HG02884 (cell line): ENCODE measurements at regions not wholly inside any gene's neighbourhood (a gene's known extent, or its start where the extent isn't known, plus 50 kb on each side); places are given as distances from the start of the nearest gene placed in this dataset.
"Not testable (repeated sequence)": the region's sequence is repeated elsewhere in the genome, so short reads cannot be mapped to it uniquely, and the experiment has no call there.

Experiments
- ATAC-seq: cut with Tn5 transposase; IDR thresholded peaks from one replicate; pipeline ENCODE4 v1.9.1; 2021; ENCODE audit warnings: mild to moderate bottlenecking, moderate library complexity; ENCODE audit not compliant: unreplicated experiment

DNA sequence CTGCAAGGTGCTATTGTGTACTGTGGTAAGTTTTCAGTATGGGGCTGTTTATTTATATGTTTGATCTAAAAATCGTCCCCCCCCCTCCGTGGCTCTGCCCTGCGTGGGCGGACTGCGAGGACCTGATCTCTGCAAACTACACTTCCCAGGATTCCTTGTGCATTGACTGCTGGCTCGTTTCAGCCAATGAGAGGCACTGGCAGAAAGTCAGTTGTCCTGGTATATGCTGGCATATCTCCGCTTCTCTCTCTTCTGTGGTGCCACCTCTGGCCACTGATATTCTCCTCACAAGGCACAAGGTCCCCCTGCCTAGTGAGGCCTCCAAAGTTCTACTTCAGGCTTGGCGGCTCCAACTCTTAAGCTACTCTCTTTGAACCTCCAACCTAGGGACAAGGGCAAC is 168.8 kb upstream of the ZFP42 start:
- no peak for ATAC-seq

DNA sequence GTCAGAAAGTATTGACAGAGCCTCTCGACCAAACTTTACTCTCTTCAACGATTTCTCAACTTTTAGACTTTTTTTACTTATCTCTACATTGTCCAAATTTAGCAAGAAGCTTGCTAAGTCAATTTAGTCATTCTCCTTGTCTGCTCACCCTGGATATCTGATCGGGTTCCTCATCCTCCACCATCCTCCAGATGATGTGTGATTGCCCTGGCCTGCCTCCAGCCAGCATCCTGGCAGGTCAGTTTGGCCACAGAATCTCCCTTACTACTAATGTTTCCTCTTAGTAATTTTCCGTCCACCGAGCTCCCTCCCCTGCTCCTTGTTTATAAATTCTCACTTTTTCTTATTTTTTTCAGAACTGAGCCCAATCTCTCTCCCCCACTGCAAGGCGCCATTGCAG is 167.9 kb upstream of the ZFP42 start:
- no peak for ATAC-seq

DNA sequence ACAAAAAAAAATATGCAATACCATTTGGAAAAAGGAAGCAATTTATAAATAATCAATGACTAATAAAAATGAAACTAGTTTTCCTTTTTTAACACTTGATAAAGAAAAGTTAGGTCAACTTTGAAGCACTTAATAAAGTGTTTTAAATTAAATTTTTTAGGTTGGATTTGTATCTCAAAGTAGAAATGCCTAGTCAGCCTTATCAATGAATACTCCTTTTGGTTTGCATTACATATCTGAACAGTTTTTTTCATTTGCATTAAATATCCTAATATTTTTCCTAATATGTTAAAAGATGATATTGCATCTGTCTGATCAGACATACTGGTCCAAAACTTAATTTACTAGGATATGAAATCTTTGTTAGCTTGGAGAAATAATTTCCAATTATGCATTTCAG is 155.8 kb upstream of the ZFP42 start:
- ATAC-seq = no peak

DNA sequence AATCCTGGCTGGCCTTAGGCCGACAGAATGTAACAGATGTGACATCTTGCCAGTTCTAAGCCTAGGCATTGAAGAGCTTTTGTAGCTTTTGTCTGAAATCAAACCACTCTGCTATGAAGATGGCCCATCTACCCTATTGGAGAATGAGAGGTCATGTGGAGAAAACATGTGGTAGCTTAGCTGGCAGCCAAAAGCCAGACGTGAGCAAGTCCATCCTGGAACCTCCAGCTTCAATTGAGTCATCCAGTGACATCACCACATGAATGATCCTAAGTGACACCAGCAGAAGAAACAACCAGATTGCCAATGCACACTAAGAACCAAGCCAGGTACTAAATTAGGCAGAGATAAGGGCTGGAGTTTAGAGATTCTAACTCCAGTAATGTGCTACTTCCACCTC is 154.8 kb upstream of the ZFP42 start:
- ATAC-seq = no peak

DNA sequence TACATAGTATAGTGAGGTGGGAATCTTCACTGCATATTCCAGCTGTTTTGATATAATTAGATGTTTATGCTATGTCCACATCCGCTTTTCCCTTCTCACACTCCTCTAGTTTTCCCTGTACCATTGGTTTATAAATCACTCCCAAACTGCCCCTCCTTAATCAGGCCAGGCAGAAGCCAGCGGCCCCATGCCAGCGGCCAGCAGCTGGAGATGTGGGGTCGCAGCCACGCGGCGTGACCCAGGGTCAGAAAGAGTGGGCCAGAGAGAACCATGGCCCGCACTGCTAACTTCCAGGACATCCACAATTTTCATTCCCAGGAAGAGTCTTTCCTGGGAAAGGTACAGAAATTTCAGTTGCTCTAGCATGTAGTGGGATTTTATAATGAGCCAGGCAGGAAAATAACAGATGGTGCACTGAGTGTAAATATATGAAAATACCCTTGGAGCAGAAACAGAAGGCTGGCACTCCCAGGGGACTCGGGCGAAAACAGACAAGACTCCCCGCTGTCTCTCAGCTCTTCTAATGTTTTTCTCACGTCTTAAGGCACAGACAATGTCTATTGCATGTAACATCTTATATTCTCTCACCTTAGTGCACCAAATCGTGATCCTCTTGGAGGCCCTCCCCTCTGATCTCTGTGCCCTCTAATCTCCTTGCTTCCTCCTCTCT is 145.9 kb upstream of the ZFP42 start:
- ATAC-seq = no peak

DNA sequence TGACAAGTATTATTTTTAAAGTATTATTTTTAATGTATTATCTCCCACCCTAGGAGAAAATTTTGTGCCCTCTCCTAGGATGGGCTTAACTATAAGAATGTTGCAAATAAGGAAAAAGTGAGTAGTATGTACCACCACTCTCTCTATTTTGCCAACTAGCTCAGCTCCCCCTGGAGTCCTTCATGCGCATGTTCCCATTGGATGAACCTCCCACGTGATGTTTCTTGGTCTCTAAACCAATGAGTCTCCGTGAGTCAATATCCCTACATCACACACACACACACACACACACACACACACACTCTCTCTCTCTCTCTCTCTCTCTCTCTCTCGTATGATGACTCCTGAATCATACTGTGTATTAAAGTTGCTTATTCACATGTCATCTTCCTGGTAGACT is 129.7 kb upstream of the ZFP42 start:
- no peak for ATAC-seq

DNA sequence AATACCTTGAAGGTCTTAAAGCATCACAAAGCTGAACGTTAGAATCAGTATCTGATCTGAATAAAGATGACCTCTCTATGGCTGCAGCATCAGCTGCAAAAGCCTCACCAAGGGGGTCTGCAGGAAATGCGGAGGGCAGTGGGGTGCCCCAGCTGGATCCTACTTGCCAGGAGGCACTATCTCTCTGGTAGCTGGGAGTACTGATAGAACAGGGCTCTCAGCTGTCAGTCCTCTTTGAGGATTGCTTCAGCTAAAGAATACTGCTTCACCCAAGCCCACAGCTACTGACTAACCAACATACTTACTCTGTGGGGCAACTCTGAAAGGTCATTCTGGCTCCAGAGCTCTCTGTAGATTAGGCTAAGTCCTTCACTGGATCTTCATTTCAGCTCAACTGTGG is 112.5 kb upstream of the ZFP42 start:
- ATAC-seq = no peak

DNA sequence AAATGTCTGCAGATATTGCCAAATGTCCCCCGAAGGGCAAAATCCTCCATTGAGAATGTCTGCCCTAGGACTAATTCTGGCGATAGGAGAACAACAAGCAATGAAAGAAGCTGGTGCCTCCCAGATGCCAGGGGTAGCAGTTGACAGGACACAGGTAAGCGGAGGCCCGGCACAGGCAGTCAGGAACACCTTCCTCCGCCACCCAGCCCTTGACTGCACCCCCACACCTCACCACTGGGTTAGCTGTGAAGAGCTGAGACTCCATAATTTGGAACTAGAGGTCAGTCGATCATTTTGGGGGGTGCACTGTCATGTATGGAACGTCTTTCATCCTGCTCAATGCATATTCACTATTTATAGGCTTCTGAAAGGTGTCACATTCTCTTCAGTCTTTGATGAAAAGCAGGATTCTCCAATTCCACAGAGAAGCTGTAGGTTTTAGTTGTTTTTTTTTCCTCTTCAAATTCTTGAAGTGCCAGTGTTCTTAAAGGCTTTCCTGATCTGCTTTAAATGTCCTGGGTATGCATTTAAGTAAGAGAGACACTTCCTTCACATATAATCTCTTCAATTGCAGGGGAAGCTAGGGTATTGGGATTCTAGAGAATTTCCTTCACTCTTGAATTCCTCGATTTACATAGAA is 111.6 kb upstream of the ZFP42 start:
- no peak for ATAC-seq

DNA sequence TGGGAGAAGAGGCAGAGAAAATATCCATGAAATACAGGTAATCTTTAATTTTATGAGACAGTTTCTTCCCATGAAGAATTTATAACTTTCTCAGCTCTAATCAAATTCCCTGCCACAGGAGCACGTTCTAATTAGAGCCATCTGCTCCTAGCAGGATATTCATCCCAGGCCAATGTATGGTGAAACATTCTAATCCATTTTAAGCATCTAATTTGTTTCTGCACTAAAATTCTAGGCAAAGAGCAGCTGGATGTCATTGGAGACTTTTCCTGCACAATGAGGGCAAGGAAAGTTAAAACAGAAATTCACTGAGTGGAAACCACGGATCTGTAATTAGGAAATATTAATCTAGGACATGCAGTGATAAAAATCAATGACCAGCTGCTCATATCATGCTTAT is 107.7 kb upstream of the ZFP42 start:
- ATAC-seq = no peak

DNA sequence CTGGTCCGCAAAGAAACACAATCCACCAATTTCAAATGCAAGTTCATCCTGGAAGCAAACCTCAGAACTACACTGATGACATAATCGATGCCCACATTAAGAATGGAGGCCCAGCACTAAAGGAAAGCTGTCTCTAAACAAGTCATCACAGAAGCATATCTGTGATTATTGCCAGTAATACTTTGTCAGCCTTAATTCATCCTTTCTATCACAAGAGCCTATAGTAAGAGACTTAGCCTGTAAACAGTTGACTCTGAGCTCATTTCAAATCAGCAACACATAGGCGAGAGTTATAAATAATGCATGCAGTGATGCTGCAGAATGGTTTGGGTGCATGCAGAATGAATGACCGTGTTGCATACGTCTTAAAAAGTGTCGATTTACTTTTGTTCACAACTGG is 105.9 kb upstream of the ZFP42 start:
- no peak for ATAC-seq

DNA sequence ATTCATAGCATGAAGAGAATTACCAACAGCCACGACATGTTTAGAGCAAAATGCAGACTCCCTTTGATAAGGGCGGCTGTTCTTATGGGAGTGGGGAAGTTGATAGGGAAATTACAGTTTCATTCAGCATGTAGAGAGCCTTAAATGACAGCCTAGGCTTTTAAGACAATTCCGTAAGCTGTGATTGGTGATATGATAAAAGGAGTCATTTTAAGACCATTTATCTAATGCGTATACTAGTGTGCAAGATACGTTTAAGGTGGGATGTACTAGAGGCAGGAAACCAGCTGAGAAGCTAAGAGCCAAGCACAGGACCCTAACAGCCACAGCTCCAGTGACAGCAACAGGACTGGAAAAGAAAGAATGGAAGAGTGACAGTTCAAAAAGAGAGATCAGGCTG is 102.2 kb upstream of the ZFP42 start:
- no peak for ATAC-seq

DNA sequence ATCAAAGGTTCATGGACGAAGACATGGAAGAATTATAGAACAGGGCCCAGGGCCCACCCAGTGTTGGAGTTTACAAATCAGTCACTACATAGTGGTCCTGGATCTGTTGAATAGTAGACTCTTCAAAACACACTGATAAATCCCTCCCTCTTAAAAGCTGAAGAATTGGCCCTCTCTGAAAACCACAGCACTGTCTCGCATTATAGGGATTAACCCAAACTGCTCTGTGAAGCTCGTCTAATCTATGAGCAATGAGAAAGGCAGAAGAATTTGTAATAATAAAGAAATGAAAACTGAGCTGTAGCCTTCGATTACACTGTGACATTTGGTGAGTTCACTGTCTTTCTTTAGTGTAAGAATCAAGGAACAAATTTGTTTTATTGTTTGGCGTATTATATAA is 92.5 kb upstream of the ZFP42 start:
- ATAC-seq = no peak

DNA sequence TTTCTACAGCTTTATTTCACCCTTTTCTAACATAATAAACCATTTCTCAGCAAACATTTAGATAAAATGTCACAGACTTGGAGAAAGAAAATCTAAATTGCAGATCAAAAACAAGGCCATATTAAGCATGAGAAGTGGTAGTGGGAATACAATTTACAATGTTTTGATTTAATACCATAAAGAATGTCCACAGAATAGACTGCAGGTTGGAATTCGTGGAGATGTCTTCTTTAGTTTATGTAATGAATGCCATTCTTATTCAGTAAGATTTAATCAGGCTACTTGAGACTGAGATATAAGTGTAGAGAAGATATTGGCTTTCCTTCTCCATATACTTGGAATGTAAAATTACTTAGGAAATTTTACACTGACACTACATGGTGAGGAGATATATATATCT is 91.9 kb upstream of the ZFP42 start:
- no peak for ATAC-seq

DNA sequence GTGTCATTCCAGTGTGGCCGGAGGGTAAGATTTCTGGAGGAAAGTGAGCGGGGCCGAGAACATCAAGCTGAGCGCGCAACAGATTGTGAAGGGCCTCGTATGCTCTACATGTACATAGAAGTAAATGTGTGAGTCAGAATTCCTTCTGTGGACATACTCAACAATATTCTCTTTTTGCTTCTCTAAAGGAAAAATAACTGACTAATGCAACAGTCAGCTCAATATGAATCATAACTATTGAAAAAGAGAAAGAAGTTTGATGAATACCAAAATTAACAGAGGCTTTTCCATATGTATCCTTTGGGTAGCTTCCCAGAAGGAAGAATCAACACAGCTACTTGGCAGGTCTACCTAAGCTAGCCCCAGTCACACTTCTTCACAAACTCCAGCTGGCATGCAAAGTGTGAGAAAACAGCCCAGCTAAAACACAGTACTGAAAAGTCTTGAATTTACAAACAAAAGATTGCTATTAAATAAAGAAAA is 87.5 kb upstream of the ZFP42 start:
- ATAC-seq = no peak

DNA sequence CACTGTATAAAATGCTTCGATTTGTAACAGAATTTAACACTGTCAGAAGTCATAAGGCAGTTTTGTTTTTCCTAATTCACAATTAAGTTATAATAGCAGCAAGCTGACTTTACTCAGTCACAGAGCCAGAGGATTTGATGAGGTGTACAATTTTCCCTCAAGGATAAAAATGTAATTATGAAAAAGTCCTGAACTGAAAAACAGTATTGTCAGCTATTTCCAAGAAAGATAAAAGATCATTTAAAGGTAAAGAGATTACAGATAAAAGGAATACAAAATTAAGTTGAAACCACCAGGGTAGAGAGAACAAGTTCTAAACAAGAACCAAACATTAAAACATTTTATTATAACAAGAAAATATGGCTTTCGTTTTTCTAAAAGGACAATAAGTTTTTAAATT is 86.8 kb upstream of the ZFP42 start:
- no peak for ATAC-seq

DNA sequence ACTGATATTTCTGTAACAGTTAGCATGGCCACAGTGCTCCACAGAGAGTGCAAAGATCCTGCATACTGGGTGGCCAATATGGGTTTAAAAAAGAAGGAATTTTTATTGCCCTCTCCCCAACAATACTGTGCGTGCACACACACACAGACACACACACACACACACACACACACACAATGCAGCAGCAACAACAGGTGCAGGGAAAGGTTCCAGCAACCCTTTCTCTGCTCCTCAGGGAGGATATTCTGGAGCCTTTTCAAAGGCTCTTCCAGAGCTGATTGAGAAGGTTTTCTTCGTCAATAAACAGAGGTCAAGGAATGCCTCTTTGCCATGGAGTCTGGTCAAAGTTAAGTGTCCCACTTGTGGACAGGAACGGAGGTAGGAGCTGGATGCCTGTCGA is 84.8 kb upstream of the ZFP42 start:
- ATAC-seq = no peak

DNA sequence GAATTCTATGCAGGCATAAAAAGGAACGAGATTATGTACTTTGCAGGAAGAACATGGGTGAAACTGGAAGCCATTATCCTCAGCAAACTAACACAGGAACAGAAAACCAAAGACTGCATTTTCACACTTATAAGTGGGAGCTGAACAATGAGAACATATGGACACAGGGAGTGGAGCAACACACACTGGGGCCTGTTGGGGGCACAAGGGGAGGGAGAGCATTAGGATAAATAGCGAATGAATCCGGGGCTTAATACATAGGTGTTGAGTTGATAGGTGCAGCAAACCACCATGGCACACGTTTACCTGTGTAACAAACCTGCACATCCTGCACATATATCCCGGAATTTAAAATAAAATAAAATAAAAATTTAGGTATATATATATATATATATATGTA is 80.2 kb upstream of the ZFP42 start:
- ATAC-seq = not testable (repeated sequence)

DNA sequence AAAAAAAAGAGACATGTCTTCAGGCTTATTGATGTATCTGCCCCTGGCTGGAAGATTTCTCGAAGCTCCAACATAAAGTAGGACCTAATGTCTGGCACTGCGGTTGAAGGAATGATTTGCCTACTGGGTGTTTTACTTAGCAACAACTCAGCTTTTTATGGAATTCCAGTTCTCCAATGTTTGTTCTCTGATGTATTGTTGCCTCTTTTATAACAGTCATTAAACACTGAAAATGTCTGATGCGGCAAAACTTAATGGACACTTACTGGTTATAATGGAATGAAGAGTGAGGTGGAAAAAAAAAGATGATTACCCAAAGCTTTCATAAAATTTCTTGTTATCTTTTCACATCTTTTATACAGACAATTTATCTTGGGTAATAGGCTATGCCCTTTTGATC is 75.6 kb upstream of the ZFP42 start:
- no peak for ATAC-seq

DNA sequence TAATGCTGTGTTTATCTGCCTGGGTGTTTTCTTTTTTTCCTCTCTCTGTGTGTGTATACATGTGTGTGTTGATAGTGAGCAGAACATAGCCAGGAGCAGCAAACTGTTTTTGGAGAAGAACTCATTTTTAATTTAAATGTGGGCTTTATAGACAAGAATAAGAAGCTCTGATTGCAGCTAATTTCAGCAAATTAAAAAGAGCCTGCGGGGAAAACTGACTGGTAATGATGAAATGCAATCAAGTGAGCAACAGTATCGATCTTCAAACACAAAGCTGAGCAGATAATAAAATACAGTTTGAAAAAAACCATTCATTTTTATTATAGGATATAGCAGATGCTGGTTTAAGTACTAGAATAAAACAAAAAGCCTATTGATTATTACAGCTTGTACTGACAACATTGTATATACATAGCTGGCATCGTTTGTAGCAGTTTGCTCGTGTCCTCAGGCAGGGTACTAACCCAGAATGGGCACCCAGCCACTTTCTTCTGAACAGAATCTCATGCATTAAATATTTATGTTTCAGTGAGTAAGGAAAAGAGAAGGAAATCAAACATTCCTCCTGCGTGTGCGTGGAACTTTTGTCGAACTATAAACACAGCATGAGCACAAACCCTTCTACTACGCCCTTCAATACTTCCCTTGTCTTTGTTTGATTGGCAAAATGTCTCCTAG is 73.5 kb upstream of the ZFP42 start:
- ATAC-seq = no peak

DNA sequence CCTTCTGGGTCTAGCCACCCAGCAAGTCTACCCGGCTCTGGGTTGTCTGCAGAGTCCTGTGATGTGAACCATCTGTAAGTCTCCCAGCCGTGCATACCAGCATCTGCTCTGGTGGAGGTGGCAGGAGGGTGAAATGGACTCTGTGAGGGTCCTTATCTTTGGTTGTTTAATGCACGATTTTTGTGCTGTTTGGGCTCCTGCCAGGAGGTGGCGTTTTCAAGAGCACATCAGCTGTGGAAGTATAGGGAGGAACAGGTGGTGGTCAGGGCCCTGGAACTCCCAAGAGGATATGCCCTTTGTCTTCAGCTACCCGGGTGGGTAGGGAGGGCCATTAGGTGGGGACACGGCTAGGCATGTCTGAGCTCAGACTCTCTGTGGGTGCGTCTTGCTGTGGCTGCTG is 66.5 kb upstream of the ZFP42 start:
- no peak for ATAC-seq

DNA sequence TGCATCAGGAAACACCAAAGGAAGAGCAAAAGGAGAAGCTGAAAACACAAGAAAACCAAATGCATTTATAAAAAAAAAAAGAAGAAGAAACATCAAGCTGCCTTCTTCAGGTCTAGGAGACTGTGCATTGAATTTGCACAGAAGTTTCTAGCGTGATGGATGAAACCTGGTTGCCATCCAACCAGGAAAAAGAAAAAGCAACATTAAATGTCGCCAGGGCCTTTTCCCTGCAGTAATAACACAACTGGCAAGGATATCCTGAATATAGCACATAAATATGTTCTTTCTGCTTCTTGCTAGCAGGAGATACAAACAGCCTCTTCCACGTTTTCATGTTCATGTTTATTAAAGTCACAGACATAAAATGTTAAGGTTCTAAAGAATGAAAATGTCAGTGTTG is 60.8 kb upstream of the ZFP42 start:
- ATAC-seq = no peak

DNA sequence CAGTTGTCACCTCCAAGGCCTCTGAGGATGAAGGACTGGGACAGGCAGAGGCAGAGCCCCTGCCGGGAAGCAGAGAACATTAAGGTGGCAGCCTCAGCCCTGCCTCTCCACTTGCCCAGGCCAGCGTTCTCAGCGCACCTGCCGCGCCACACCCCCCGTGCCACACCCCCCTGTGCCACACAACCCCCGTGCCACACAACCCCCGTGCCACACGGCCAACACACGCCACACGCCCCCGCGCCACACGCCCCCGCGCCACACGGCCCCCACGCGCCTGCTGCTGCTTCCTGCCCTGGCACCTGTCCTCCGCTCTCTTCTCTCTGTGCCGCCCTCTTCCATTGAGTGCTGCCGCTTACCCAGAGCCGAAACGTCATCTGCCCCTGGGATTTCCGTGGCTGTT is 58.0 kb upstream of the ZFP42 start:
- ATAC-seq = no peak
